ENCODE measurements at regions not wholly inside any gene's neighbourhood (a gene's known extent, or its start where the extent isn't known, plus 50 kb on each side); places are given as distances from the start of the nearest gene placed in this dataset.

DNA sequence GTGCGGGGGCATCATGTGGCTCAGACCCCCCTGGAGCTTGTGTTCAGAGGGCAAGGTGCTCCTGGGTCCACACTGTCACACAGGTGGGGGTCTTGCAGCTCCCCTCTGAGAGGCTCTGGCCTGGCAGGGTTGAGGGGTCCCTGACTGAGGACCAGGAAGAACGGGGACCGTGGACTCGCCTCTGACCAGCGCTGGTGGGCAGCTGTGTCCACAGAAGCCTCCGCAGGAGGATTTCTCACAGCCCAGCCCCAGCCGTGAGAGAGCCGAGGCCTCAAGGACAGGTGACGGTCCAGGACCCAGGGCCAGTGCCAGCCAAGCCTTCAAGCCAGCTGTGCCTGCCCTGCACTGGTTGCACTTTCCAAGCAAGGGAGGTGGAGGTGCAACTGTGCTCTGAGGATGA, 63.5 kb upstream of the TTC34 start:
- Histone ChIP-seq H3K4me1 (ENCODE audit: insufficient read depth, low read length) (no peaks in the 10 kb centered on the region), H3K9ac (ENCODE audit: low read length) (no peak overlapping the region), H3F3A (ENCODE audit: low read length, unreplicated experiment) (no peaks in the 10 kb centered on the region), H3K9me2 (replicated peaks; ENCODE audit: low read length) (no peaks in the 10 kb centered on the region), H3K9me3 (ENCODE audit: low read length) (no peaks in the 10 kb centered on the region), H3K79me2 (ENCODE audit: low read length) (no peaks in the 10 kb centered on the region), H3K36me3 (ENCODE audit: low read depth, low read length) (no peaks in the 10 kb centered on the region), H2AFZ (ENCODE audit: low read length) (no peak overlapping the region), H3K27ac (ENCODE audit: low read length) (no peak overlapping the region), H3K4me3 (ENCODE audit: low read length) (no peak overlapping the region), H3K27me3 (ENCODE audit: low read length) (peaks cover 98% of the 10 kb centered on the region), H4K20me1 (ENCODE audit: low read length) (0 out of 2 replicates have a peak, but pooled peaks cover 7% of the 10 kb centered on the region), H3K4me2 (ENCODE audit: low read length) (no peak overlapping the region)
- CTCF ChIA-PET: no interaction called here
- DNase-seq (no peak), ATAC-seq (no peak)
- POLR2A ChIA-PET (ENCODE audit: unreplicated experiment): no interaction called here
- TF ChIP-seq EZH2phosphoT487 (IDR thresholded peaks at IDR 0.05; ENCODE audit: borderline replicate concordance, low read length) (no peak), CTCF (conservative IDR thresholded peaks at IDR 0.05; ENCODE audit: low read depth, low read length) (no peak), EZH2 (IDR thresholded peaks at IDR 0.05; ENCODE audit: low read length, unreplicated experiment) (no peak)
- BruUV-seq (replicated peaks): no TSS peak
- intact Hi-C loops (cut with micrococcal nuclease): no loop called here

DNA sequence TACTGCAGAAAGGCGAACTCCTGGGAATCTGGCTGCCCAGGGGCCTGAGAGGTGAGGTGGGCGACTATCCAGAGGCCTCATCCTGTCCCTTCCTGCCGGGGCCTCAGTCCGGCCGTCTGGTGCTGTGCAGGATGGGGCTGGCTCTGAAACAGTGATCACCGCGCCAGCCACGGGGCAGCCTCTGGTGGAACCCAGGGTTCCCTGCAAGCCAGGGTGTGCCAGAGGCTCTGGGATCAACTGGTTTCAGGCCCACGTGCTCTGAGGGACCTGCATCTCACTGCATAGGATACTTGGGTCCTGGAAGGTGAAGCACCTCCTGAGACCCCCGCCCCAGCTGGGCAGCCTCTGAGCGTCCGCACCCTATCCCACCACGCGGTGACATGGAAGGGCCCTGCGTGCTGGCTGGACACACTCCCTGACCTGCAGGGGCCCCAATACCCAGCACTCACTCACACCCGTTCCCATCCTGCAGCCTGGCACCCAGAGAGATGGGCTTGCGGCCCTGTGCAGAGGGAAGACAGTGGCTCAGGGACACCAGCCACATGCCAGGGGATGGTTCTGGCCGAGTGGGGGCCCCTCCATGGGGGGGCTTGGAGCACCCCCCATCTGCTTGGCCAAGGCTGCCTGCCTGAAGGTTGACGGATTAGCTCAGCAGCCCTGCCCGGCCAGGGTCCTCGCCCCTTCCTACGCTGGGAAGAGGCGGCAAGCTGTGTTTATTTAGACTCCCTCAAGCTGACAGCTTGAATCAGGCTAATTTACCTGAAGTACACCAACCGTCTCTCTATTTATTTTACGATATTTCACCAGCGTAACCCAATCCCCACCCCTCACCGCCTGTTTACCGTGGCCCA, 64.3 kb upstream of the TTC34 start:
- no TSS peak for BruUV-seq (replicated peaks)
- 0 out of 2 replicates have a peak, but pooled peaks cover 7% of the 10 kb centered on the region for H4K20me1 ChIP-seq (ENCODE audit: low read length)
- H3K9ac ChIP-seq (ENCODE audit: low read length): no peak overlapping the region
- ChIA-PET CTCF (no interaction called here), POLR2A (ENCODE audit: unreplicated experiment) (no interaction called here)
- no peaks in the 10 kb centered on the region for H3F3A ChIP-seq (ENCODE audit: low read length, unreplicated experiment)
- intact Hi-C loops (cut with micrococcal nuclease): no loop called here
- DNase-seq: no peak
- no peaks in the 10 kb centered on the region for H3K79me2 ChIP-seq (ENCODE audit: low read length)
- H3K9me3 ChIP-seq (ENCODE audit: low read length): no peaks in the 10 kb centered on the region
- no peaks in the 10 kb centered on the region for H3K9me2 ChIP-seq (replicated peaks; ENCODE audit: low read length)
- H3K4me3 ChIP-seq (ENCODE audit: low read length): no peak overlapping the region
- no peak overlapping the region for H3K27ac ChIP-seq (ENCODE audit: low read length)
- H3K27me3 ChIP-seq (ENCODE audit: low read length): peaks cover 97% of the 10 kb centered on the region
- no peak overlapping the region for H2AFZ ChIP-seq (ENCODE audit: low read length)
- no peak for ATAC-seq
- H3K4me1 ChIP-seq (ENCODE audit: insufficient read depth, low read length): no peaks in the 10 kb centered on the region
- no peaks in the 10 kb centered on the region for H3K36me3 ChIP-seq (ENCODE audit: low read depth, low read length)
- TF ChIP-seq CTCF (conservative IDR thresholded peaks at IDR 0.05; ENCODE audit: low read depth, low read length): no peak
- TF ChIP-seq EZH2 (IDR thresholded peaks at IDR 0.05; ENCODE audit: low read length, unreplicated experiment): no peak
- TF ChIP-seq EZH2phosphoT487 (IDR thresholded peaks at IDR 0.05; ENCODE audit: borderline replicate concordance, low read length): no peak
- H3K4me2 ChIP-seq (ENCODE audit: low read length): no peak overlapping the region

GRCh38 chr1:2866422-2867086, 65.1 kb upstream of the TTC34 start:
- Histone ChIP-seq H3K9ac (ENCODE audit: low read length) (no peak overlapping the region), H3K36me3 (ENCODE audit: low read depth, low read length) (no peaks in the 10 kb centered on the region), H3K4me1 (ENCODE audit: insufficient read depth, low read length) (no peaks in the 10 kb centered on the region), H3F3A (ENCODE audit: low read length, unreplicated experiment) (no peaks in the 10 kb centered on the region), H3K4me3 (ENCODE audit: low read length) (no peak overlapping the region), H3K27ac (ENCODE audit: low read length) (no peak overlapping the region), H4K20me1 (ENCODE audit: low read length) (0 out of 2 replicates have a peak, but pooled peaks cover 7% of the 10 kb centered on the region), H3K79me2 (ENCODE audit: low read length) (no peaks in the 10 kb centered on the region), H3K27me3 (ENCODE audit: low read length) (peaks cover 97% of the 10 kb centered on the region), H2AFZ (ENCODE audit: low read length) (no peak overlapping the region), H3K9me2 (replicated peaks; ENCODE audit: low read length) (no peaks in the 10 kb centered on the region), H3K9me3 (ENCODE audit: low read length) (no peaks in the 10 kb centered on the region), H3K4me2 (ENCODE audit: low read length) (no peak overlapping the region)
- CTCF ChIA-PET: no interaction called here
- POLR2A ChIA-PET (ENCODE audit: unreplicated experiment): no interaction called here
- BruUV-seq (replicated peaks): no TSS peak
- peak; percentile 55 for TF ChIP-seq EZH2 (IDR thresholded peaks at IDR 0.05; ENCODE audit: low read length, unreplicated experiment)
- no peak for TF ChIP-seq EZH2phosphoT487 (IDR thresholded peaks at IDR 0.05; ENCODE audit: borderline replicate concordance, low read length)
- intact Hi-C loops (cut with micrococcal nuclease): no loop called here
- no peak for DNase-seq
- ATAC-seq: no peak

Data from PC-3 (cell line).